Panc1 (cell line): ENCODE measurements at regions not wholly inside any gene's neighbourhood (a gene's known extent, or its start where the extent isn't known, plus 50 kb on each side); places are given as distances from the start of the nearest gene placed in this dataset.

Source experiments
- ATAC-seq: fragments of 200-7000 bp; cut with Tn5 transposase; 2 replicates; pipeline ENCODE4 v1.9.1; 2020; ENCODE audit warnings: mild to moderate bottlenecking, moderate library complexity
- BruUV-seq: library from RNA; stranded (reverse); fragments of 400-500 nt; replicated peaks from 2 replicates; lab custom pipeline; 2021; lab: Mats Ljungman, UMichigan
- CTCF ChIA-PET: fragments of 300-600 bp; sonication (Branson Sonifier 250); formaldehyde crosslinking; loops from one replicate; lab custom pipeline; 2022; ENCODE audit warnings: antibody characterized with exemption; lab: Charles Lee
- POLR2A ChIA-PET: fragments of 300-600 bp; sonication (Branson Sonifier 250); formaldehyde crosslinking; loops from one replicate; lab custom pipeline; 2022; ENCODE audit warnings: antibody characterized with exemption; lab: Charles Lee
- DNase-seq: peaks from one replicate; pipeline ENCODE4 v3.0.0-alpha.2; 2010; ENCODE audit warnings: low read depth, low spot score
- H3K27ac ChIP-seq: 2 replicates; pipeline ENCODE4 v1.5.1; 2011; ENCODE audit warnings: mild to moderate bottlenecking, low read length, inconsistent platforms
- H3K27me3 ChIP-seq: fragments of 200-500 bp; sonication (Bioruptor generic); 2 replicates; pipeline ENCODE4 v1.6.0; 2014; ENCODE audit warnings: low read length, inconsistent platforms; ENCODE audit not compliant: control insufficient read depth, insufficient read depth
- H3K36me3 ChIP-seq: fragments of 200-500 bp; sonication (Bioruptor generic); 2 replicates; pipeline ENCODE4 v1.5.1; 2014; ENCODE audit warnings: inconsistent platforms, mild to moderate bottlenecking, low read length, moderate library complexity; ENCODE audit not compliant: control insufficient read depth, insufficient read depth
- H3K4me1 ChIP-seq: 2 replicates; pipeline ENCODE4 v1.5.1; 2011; ENCODE audit warnings: inconsistent platforms, mild to moderate bottlenecking, low read length, moderate library complexity; ENCODE audit not compliant: control insufficient read depth, insufficient read depth
- H3K4me3 ChIP-seq, 2 experiments: 2 replicates each; pipeline ENCODE4 v1.5.1; 2011 to 2012; ENCODE audit warnings: low read depth in 2 of 2, low read length in 2 of 2, mild to moderate bottlenecking in 2 of 2, inconsistent platforms in 1 of 2, moderate library complexity in 1 of 2
- H3K9me3 ChIP-seq: fragments of 200-500 bp; sonication (Bioruptor generic); 2 replicates; pipeline ENCODE4 v1.5.1; 2014; ENCODE audit warnings: low read depth, mild to moderate bottlenecking, inconsistent platforms, low read length, moderate library complexity; ENCODE audit not compliant: control insufficient read depth, insufficient read depth
- POLR2AphosphoS5 ChIP-seq: IDR thresholded peaks from 2 replicates; pipeline ENCODE4 v1.6.1; 2012; ENCODE audit warnings: mild to moderate bottlenecking, low read depth, low read length, moderate library complexity
- SIN3A ChIP-seq: IDR thresholded peaks from 2 replicates; pipeline ENCODE4 v1.6.1; 2012; ENCODE audit warnings: low read depth, mild to moderate bottlenecking, low read length, moderate library complexity, borderline replicate concordance; ENCODE audit not compliant: insufficient read depth
- TCF7L2 ChIP-seq: IDR thresholded peaks from 2 replicates; pipeline ENCODE4 v1.6.1; 2011; ENCODE audit warnings: mild to moderate bottlenecking, low read depth, low read length, inconsistent platforms
- in situ Hi-C: cut with HindIII; loops from 2 replicates; pipeline ENCODE4 v1.10.0; 2016; ENCODE audit warnings: low sequenced_read_pairs, low pct_unique_long_range_greater_than_20kb
- intact Hi-C: fragments of 100-400 bp; cut with micrococcal nuclease; formaldehyde crosslinking; loops from one replicate; pipeline ENCODE4 v1.10.0; 2022; ENCODE audit not compliant: unreplicated experiment
- TF ChIP-seq, protein P1 (sequence below), 2 experiments: IDR thresholded peaks; 2 replicates each; pipeline ENCODE4 v1.6.1; 2011 to 2012; ENCODE audit warnings: low read depth in 2 of 2, control low read depth in 1 of 2, low read length in 1 of 2, mild to moderate bottlenecking in 1 of 2, moderate library complexity in 1 of 2; ENCODE audit not compliant: insufficient read depth in 1 of 2
- TF ChIP-seq, protein P2 (sequence below): fragments of 450-650 bp; IDR thresholded peaks from 2 replicates; pipeline ENCODE4 v1.5.1; 2017; ENCODE audit warnings: mild to moderate bottlenecking

DNA sequence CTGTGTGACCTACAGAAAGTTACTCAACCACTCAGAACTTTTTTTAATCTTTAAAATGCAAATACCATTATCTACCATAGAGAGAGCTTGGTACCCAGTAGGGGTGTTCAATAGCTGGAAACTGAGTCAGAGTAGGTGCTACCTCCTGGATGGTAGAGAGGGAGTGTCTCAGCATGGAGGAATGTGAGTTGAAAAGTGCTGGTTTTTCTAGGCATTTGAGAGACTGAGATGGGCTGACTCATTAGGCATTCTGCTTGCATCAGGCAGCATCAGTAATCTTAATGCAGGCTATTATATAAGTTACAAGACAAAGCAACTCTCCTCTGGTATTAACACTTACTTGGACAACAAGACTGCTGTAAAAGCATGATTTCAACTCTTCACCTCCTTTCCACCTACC, 70.9 kb upstream of the ARHGEF9 start:
- ChIA-PET POLR2A (no interaction called here), CTCF (interaction anchor here (0.6 kb wide), 1 partner anchor 1027 kb away, joined by 5 read pairs; no protein-coding TSS in a partner anchor)
- no TSS peak for BruUV-seq
- TF ChIP-seq, protein P1, sequence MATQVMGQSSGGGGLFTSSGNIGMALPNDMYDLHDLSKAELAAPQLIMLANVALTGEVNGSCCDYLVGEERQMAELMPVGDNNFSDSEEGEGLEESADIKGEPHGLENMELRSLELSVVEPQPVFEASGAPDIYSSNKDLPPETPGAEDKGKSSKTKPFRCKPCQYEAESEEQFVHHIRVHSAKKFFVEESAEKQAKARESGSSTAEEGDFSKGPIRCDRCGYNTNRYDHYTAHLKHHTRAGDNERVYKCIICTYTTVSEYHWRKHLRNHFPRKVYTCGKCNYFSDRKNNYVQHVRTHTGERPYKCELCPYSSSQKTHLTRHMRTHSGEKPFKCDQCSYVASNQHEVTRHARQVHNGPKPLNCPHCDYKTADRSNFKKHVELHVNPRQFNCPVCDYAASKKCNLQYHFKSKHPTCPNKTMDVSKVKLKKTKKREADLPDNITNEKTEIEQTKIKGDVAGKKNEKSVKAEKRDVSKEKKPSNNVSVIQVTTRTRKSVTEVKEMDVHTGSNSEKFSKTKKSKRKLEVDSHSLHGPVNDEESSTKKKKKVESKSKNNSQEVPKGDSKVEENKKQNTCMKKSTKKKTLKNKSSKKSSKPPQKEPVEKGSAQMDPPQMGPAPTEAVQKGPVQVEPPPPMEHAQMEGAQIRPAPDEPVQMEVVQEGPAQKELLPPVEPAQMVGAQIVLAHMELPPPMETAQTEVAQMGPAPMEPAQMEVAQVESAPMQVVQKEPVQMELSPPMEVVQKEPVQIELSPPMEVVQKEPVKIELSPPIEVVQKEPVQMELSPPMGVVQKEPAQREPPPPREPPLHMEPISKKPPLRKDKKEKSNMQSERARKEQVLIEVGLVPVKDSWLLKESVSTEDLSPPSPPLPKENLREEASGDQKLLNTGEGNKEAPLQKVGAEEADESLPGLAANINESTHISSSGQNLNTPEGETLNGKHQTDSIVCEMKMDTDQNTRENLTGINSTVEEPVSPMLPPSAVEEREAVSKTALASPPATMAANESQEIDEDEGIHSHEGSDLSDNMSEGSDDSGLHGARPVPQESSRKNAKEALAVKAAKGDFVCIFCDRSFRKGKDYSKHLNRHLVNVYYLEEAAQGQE (IDR thresholded peaks at IDR 0.05; ENCODE audit: insufficient read depth in 1 of 2, low read depth in 2 of 2, low read length in 1 of 2), result no peak
- TF ChIP-seq POLR2AphosphoS5 (no peak), TCF7L2 (no peak)
- TF ChIP-seq, protein P2, sequence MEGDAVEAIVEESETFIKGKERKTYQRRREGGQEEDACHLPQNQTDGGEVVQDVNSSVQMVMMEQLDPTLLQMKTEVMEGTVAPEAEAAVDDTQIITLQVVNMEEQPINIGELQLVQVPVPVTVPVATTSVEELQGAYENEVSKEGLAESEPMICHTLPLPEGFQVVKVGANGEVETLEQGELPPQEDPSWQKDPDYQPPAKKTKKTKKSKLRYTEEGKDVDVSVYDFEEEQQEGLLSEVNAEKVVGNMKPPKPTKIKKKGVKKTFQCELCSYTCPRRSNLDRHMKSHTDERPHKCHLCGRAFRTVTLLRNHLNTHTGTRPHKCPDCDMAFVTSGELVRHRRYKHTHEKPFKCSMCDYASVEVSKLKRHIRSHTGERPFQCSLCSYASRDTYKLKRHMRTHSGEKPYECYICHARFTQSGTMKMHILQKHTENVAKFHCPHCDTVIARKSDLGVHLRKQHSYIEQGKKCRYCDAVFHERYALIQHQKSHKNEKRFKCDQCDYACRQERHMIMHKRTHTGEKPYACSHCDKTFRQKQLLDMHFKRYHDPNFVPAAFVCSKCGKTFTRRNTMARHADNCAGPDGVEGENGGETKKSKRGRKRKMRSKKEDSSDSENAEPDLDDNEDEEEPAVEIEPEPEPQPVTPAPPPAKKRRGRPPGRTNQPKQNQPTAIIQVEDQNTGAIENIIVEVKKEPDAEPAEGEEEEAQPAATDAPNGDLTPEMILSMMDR, result no peak
- Histone ChIP-seq H3K9me3 (no peaks in the 10 kb centered on the region), H3K27me3 (no peaks in the 10 kb centered on the region), H3K27ac (no peak overlapping the region), H3K4me3 (no peak overlapping the region), H3K36me3 (no peaks in the 10 kb centered on the region), H3K4me1 (no peaks in the 10 kb centered on the region)
- intact Hi-C loops (no loop called here), in situ Hi-C loops (no loop called here)
- no peak for DNase-seq
- no peak for ATAC-seq

DNA sequence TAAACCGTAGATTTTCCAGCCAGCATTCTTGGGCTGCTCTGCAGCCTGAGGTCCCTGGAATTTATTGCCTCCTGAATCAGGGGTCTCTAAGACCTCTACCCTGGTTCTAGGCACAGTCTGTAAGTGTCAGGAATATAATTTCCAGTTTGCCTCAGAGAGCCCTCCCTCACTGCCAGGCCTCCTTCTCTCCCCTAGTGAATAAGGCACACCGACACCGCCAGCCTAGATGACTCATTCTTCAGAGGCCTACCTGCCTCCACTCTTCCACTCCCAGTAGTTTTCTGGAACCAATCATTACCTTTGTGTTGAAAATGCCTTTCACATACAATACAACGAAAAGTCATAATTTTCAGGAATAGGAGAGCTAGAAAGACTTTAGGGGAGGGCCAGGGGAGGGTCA, 50.3 kb upstream of the ARHGEF9 start:
- ChIA-PET CTCF (no interaction called here), POLR2A (no interaction called here)
- H3K9me3 ChIP-seq, result no peaks in the 10 kb centered on the region
- no TSS peak for BruUV-seq
- ATAC-seq (no peak), DNase-seq (no peak)
- H3K4me3 ChIP-seq, result no peak overlapping the region
- H3K27ac ChIP-seq, result no peak overlapping the region
- H3K27me3 ChIP-seq, result no peaks in the 10 kb centered on the region
- no peaks in the 10 kb centered on the region for H3K36me3 ChIP-seq
- in situ Hi-C loops, result no loop called here
- intact Hi-C loops, result no loop called here
- H3K4me1 ChIP-seq, result no peaks in the 10 kb centered on the region
- TF ChIP-seq, protein P1 (IDR thresholded peaks at IDR 0.05; ENCODE audit: insufficient read depth in 1 of 2, low read depth in 2 of 2, low read length in 1 of 2), result no peak
- TF ChIP-seq POLR2AphosphoS5 (no peak), TCF7L2 (no peak), SIN3A (no peak)
- TF ChIP-seq, protein P2, result no peak
